ENCODE measurements at regions not wholly inside any gene's neighbourhood (a gene's known extent, or its start where the extent isn't known, plus 50 kb on each side); places are given as distances from the start of the nearest gene placed in this dataset.
"Not testable (repeated sequence)": the region's sequence is repeated elsewhere in the genome, so short reads cannot be mapped to it uniquely, and the experiment has no call there.

DNA sequence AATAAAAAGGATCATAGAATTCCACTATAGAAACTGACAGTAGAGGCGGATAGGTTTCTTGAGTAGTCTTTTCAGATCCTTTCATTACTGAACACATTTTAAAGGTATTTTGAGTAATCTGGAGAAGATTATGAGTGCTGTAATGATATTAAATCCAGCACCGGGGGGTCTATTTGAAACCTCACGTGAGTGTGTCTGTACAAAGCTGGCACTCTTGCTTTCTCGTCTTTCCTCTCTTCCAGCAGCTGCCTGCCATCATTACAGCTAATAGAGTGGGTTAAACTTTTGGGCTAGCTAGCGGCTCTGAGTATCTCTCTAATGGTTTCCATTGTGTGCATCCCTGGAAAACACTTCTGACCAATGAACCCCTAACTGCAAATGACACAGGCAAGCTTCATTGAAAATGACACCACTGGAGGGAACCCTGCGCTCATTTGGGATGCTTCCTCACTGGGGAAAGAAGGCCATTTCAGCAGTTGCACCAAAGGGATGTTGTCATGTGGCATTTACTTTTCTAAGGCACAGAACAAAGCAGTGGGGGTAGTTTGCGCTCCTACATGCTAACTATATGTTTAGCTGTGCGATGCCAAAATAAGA lies 101.0 kb downstream of the HRH4 start:
- DNase-seq (ENCODE audit: low spot score) = no peak

DNA sequence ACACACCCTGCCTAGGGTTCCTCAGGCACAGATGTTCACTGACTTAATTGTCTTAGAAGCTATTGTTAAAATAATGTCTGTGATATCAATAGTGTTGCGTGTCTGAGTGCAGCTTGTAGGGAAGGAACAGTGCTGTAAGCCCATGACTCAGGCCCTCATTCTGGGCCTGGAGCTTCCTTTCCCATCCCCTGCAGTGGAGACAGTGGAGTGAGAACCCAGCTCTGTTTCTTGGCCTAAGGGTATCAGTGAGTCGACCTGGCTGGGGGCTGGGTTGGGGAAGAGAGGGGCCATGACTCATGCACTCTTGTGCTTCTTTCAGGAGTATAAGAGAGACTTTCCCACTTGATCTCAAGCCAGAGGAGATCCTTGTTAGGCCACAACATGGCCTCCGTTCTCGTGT lies 106.8 kb downstream of the HRH4 start:
- DNase-seq (ENCODE audit: low spot score) = peak; percentile 39

DNA sequence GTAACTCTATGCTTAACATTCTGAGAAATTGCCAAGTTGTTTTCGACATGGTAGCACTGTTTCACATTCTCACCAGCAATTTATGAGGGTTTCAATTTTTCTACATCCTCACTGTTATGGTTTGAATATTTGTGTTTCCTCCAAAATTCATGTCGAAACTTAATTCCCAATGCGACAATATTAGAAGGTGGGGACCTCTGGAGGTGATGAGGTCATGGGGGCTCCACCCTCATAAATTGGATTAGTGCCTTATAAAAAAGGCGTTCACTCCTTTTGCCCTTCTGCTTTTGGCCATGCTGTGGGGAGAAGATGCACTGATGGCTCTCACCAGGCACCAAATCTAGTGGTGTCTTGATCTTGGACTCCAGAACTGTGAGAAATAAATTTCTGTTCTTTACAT lies 110.3 kb downstream of the HRH4 start:
- DNase-seq (ENCODE audit: low spot score) = no peak

DNA sequence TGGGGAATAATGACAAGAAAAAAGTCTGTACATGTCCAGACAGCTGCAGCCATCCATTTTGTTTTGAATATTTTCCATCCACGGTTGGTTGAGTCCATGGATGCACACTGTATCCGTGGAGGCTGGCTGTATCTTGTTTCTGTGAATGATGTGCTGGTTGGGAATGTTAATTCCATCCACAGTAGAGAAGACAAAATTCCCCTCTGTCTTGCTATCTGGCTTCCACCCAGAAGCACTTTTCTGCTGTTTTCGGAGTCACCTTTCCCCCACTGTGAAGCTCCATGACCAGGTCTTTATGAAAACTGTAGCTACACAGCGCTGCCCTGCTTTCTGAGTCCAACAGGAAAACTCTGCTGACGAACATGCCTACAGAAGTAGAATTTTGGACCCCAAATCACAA lies 122.3 kb downstream of the HRH4 start:
- no peak for DNase-seq (ENCODE audit: low spot score)

DNA sequence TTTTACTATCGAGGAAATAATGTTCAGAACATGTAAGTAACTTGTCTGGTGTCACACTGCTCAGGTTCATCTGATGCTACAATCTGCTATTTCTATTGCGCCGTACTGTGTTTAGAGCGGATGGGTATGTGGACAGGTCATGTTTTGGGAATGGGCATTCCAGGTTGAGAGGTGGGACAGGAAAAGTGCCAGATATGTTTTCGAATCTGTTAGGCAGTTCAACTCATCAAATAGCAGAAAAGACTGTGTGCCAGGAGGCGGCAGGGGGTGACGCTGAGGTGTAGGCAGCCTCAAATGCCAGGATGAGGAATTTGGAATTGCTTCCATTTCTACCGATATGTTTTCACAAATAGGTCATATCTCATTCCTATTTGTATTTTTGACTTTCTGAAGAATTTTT lies 123.8 kb downstream of the HRH4 start:
- DNase-seq (ENCODE audit: low spot score) = no peak

DNA sequence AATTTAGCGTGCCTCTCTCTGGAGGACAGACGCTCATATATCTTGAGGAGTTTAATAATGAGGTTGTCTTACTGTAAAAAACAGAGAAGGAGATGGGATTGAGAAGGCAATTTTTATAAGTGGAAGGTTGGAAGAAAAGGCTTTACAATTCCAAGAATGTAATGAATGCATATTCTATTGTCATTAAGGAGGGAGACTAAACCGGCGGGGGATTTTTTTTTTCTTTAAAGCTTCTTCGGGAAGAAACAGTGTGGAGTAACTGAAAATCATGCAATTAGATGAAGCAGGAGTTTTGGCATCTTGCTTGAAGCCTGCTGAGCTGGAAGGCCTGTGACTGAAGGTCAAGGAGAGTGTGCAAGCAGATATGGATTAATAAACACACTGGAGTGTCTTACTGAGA lies 124.4 kb downstream of the HRH4 start:
- no peak for DNase-seq (ENCODE audit: low spot score)

DNA sequence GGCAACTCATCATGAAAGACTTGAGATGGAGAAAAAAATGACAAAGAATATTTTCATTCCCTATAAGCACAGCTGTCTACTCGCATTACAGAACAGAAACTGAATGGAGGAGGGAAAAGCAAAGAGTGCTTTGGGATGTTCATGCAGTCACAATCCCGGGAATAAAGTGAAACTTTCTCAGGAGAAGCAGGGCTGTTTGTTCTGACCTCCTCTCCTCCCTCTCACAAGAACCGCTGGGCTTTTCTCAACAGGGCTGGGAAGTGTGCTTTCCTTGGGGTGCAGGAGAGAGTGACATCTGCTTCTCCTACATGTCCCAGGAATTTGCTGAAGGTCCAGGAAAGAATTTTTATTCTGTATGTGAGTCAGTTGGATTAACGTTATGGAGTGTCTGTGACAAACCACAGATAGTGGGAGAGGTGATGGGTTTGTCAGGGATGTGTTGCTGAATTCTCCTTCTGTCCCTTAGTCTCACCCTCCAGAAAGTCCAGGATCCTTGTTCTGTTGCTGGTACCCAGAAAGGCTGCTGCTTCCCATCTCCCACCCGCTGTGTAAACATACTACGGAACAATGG lies 125.6 kb downstream of the HRH4 start:
- no peak for DNase-seq (ENCODE audit: low spot score)

DNA sequence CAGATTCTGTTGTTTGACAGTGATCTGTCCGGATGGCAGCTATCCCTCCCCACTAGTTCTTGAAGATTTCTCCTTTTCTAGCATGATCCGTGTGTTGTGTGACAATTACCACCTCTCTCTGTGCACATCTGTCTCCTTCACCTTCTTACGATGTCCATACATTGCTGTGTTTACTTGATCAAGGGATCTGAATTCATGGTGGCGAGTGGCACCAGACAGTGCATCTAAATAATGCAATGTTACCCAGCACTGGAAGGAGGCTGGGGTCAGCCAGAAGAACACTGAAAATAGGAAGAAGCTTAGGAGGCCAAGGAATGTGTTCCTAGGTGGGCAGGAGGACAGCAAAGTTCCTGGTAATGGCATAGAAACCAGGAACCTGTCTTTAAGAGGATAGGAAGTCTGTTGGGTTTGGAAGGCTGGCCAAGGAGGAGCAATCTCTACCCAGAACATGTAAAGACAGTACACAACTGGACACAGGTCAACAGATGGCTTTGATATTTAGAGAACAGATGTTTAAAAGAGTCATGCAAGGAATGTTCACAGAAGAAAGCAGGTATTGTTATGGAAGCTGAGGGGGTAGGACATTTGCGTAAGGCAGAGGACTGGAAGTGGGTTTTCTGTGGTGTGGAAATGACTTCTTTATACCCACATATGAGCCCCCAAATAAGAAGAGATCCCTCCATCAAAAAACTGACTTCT lies 126.4 kb downstream of the HRH4 start:
- DNase-seq (ENCODE audit: low spot score) = no peak

DNA sequence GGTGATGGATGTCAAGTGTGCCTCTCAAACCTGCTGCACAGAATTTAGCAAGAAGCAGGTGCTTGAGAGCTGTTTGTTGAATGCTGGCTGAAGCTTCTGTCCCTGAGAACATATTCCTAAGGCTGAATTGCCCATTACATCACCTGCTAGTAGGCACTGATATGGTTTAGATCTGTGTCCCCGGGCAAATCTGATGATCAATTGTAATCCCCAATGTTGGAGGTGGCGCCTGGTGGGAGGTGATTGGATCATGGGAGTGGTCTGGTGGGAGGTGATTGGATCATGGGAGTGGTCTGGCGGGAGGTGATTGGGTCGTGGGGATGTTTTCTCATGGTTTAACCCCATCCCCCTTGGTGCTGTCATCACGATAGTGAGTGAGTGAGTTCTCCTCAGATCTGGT lies 128.0 kb downstream of the HRH4 start:
- no peak for DNase-seq (ENCODE audit: low spot score)

DNA sequence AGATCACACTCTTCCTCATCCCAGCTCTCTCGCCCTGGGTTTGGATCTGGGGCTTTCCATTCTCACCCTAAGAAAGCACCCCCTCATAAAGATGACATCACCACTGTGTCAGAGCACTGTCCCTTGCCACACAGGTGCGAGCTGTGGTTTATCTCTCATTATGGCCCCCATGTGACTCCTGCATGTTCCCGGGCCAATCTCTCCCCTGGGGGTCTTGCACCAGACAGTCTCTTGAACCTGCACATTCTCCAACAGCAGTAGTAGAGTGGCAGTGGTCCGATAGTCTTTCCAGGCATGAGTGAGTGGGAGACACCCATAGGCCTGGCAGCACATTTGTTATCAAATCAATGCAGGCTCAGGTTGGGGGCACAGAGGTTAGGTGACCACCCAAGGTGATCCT lies 130.5 kb downstream of the HRH4 start:
- DNase-seq (ENCODE audit: low spot score) = no peak

DNA sequence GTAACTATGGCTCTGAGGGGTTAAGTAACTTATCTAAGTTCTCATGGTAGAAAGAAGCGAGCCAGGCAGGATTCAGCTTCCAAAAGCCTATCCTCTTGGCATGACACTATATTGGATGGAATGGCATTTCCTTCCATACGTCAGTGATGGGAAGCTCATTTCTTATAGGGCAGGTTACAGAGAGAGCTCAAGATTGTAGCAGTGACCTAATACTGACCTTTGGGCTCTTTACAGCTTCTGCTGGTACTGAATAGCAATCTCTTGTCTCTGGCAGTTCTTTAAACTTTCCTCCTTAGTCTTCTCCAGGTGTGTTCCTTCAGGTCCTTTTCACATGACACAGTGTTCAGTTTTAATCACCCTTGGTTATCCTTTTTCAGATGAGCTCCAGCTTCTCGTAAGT lies 133.0 kb downstream of the HRH4 start:
- no peak for DNase-seq (ENCODE audit: low spot score)

DNA sequence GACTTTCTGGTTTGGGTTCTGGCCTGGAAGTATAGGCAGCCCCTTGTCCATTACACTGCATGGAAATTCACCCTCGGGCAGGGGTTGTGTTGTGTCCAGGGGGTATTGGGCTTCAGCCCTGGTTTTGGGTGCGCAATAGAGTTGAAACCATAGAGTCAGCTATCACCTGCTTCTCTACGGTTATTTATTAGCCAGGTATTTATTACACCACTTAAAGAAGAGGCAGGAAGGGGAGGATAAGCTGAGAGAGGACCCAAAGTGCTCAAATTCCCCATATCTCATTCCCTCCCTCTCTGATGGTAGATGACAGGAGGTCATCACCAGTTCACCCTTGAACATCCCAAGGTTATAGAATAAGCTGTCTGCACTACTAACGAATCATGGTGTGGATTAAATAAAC lies 133.4 kb downstream of the HRH4 start:
- no peak for DNase-seq (ENCODE audit: low spot score)

DNA sequence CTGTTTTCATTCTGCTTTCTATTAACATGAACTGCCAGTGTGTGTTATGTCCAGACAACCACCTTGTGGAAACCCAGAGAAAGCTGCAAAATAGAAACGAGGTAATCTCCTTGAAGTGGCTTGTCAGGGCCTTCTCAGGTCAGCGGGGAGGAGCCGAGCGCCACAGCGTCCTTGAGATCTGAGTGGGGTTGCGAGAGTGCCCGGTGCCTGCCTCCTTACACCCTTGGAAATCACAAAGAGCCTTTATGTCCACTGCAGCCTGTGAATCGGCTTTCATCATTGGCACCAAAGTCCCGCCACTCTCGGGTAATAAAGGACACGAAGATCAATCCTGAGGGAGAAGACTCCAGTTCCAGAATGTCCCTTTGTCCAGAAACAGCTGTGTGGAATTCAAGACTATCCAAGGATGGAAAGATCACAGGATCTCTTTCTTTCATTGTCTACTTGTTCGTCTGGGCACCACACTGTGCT lies 135.2 kb downstream of the HRH4 start:
- DNase-seq (ENCODE audit: low spot score) = no peak

DNA sequence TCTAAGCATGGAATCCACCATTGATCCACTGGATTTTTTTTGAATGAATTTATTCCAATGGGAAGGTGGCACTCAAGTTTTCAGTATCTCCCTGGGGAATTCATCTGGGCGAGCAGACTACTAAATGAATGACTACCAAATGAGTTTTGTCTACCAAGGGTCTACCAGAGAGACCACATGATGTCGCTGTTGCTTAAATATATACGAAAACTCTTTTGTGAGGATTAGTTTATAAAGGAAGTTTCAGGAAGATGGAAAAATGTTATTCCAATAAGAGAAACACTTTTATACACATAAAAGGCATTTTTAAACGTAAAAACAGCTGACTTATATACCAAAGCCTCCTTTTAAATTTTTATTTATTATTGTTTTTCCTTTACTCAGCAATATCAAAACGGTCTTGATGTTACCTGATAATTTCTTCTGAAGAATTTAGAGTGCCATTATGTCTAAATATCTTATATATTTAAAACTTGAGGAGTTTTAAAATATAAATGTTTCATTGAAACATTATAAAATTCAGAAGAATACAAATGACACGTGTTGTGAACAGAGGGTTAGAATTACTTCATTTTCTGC lies 139.7 kb downstream of the HRH4 start:
- DNase-seq (ENCODE audit: low spot score) = peak; percentile 67

DNA sequence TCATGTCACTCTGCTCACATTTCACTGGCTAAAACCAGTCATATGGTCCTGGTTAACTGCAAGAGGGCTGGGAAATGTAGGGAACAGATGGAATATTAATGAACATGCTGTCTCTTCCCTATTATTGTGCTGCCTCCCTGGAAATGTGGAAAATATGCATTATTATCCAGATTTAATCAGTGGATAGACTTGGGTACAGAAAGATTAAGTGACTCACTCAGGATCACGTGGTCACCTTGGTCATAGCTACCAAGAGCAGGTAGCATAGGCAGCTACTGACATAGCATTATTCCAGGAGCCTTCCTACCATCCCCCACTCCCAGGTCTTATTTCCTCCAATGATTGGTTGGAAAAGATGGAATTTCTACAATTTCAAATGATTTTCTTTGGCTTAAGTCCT lies 141.1 kb downstream of the HRH4 start:
- no peak for DNase-seq (ENCODE audit: low spot score)

DNA sequence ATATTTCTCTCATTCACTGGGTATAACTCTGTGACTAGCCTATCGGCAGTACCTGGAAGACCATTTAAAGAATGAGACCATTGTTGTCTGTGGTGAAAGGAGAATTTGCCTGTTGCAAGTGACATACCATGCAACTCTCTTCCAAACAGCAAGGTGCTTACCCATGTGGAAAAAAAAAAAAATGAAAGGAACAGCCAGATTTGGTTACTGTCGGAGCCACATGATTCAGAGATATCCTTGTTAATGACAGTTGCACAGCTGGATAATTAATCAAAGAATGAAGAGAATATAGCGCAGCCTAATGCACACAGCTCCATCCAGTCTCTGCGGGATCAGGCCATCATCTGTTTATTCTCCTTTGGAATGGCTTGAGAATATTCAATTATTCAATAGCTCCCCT lies 141.8 kb downstream of the HRH4 start:
- no peak for DNase-seq (ENCODE audit: low spot score)

DNA sequence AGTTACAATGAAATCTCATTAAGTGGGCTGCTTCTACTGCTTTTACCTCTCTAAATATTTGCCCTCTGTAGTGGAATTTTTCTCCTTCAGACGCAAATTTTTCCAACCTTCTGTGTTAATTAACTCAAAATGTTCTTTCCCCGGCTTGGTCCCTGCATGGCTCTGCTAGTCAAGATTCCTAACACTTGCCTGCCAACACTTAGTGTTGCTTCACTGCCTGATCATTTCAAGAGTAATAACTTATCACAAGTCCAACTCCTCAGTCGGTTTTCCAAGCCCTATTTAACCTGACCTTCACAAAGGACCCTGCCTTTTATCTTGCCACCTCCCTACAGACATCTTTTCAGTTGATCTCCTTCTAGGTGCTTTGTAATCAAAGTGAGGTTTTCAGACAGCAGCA lies 142.7 kb downstream of the HRH4 start:
- no peak for DNase-seq (ENCODE audit: low spot score)

DNA sequence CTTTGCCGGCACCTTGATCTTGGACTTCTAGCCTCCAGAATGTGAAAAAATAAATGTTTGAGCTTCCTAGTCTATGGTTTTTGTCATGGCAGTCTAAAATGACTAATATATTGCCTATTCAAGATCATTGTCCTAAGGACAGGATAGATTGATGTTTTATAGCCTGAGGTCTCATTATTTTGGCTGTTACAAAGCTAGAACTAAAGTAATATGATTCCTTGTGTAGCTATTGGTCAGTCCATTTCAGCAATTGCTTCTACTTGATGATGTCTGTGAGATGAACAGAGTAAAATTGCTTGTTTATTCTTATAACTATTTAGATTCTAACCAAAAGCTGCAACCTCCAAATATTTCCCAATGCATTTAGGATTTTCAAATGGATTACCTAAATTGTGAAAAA lies 145.0 kb downstream of the HRH4 start:
- DNase-seq (ENCODE audit: low spot score) = no peak

DNA sequence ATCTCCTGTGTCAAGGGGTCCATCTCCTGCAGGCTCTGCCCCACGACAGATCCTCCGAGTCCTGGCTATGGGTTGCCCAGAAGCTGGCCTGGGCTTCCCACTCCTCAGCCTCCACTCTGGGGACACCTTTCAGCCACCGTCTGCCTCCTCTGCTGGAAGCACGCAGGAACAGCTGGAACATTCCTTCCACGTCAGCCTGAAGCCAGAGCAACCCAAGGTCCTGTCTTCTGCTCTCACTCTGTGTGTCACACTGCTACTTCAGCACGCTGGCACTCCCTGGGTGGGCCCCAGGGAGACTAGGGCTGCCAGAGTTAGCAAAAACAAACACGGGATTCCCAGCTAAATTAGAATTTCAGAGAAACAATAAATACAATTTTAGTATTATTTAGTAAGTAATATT lies 148.8 kb downstream of the HRH4 start:
- peak; percentile 22 for DNase-seq (ENCODE audit: low spot score)

DNA sequence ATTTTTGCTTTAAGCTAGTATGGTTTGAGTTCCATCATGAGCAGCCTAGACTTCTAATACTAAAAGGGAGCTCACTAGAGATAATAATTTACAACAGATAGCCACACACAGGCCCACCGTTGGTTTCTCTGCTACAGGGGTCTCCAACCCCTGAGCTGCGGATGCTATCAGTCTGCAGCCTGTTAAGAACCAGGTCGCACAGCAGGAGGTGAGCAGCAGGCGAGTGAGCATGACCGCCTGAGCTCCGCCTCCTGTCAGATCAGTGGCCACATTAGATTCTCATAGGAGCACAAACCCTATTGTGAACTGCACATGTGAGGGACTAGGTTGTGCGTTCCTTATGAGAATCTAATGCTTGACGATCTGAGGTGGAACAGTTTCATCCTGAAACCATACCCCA lies 150.6 kb downstream of the HRH4 start:
- no peak for DNase-seq (ENCODE audit: low spot score)

DNA sequence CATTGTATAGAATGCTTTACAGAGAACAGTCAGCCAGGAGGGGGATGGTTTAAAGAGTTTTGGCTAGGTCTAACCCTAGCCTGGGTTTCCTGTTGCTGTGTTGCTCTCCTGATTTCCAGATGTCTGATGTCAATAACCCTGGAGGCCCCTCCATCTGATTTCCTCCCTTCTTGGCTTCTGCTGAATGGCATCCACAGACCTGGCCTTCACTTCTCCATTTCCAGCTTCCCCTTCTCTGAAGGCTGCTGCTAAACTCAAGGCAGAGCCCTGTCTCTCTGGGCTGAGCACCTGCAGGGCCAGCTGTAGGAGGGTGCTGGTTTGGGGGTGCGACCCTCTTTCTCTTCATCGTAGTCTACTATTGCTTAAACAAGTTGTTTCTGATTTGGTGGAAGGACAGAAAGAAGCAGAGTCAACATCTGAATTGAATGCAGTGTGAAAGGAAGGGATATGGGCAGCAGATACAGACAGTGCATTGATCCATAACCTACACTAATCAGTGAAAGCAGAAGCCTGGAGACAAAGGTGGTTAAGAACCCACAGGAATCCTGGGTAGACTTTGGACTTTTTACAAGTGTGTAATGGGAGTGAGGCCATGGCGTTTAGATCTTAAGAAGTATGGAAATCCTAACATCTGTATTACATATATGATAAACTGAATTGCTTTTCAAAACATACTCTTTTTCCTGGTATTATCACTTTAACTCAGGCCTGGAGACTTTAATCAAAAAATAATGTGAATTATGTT lies 153.6 kb downstream of the HRH4 start:
- no peak for DNase-seq (ENCODE audit: low spot score)

DNA sequence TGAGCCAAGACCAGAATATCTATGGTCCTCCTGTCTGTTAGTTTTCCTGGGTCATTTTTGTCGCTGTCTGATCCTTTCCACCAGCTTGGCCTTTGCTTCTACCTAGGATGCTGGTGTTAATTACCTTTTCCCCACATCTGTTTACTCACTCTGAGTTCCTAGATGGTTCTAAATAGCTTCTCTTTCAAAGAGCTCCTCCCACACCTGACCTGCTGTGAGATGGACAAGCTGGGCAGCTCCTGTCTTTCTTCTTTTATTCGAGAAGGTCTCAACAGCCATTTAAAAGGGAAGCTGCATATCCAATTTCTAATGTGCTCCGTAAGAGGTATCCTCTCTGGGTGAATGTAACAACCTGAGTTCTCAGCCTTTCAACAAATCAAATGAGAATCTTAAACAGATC lies 156.2 kb downstream of the HRH4 start:
- DNase-seq (ENCODE audit: low spot score) = no peak

DNA sequence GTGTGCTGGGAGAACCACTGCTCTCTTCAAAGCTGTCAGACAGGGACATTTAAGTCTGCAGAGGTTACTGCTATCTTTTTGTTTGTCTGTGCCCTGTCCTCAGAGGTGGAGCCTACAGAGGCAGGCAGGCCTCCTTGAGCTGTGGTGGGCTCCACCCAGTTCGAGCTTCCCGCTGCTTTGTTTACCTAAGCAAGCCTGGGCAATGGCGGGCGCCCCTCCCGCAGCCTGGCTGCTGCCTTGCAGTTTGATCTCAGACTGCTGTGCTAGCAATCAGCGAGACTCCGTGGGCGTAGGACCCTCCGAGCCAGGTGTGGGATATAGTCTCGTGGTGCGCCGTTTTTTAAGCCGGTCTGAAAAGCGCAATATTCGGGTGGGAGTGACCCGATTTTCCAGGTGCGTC lies 164.0 kb downstream of the HRH4 start:
- not testable (repeated sequence) for DNase-seq (ENCODE audit: low spot score)

Data from AG08395 (cell line).